ENCODE measurements at regions not wholly inside any gene's neighbourhood (a gene's known extent, or its start where the extent isn't known, plus 50 kb on each side); places are given as distances from the start of the nearest gene placed in this dataset.

DNA sequence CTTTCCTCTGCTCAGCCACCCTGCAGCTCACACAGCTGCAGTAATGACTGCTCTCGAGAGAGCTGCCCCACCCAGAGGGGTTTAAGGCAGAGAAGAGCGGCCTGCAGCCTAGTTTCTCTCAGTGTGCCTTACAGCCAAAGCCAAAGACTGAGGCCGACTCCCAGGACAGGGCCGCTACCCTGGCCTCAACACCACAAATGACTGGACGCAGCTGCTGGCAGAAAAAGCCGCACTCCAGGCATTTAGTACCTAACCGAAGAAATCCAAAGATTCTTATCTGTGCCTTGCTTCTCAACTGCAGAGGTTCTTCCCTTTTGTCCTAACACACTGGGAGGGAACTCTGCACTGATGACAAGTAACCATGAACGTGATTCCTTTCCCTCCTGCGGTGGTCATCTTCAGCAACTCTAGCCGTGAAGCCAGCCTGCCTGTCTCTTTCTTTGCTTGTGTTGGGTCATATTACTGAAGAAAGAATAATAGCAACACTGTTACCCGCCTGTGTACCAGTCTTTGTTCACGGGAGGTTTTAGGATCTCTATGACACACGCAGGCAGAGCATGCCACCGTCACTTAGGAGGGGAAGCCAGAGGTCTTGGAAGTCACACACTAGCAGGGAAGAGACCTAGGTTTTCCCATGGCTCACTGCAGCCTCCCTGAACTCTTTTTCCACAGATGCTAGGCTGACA lies 202.7 kb downstream of the RHOU start:
- H3K4me1 ChIP-seq (ENCODE audit: control insufficient read depth, insufficient read depth, low read length), result no peaks in the 10 kb centered on the region
- no peaks in the 10 kb centered on the region for H3K36me3 ChIP-seq (ENCODE audit: control insufficient read depth, insufficient read depth, low read length)
- CTCF ChIA-PET, result no interaction called here
- in situ Hi-C loops (cut with HindIII; ENCODE audit: low pct_unique_long_range_greater_than_20kb, low sequenced_read_pairs) (no loop called here), intact Hi-C loops (cut with micrococcal nuclease; ENCODE audit: unreplicated experiment) (no loop called here)
- TF ChIP-seq, protein P1, sequence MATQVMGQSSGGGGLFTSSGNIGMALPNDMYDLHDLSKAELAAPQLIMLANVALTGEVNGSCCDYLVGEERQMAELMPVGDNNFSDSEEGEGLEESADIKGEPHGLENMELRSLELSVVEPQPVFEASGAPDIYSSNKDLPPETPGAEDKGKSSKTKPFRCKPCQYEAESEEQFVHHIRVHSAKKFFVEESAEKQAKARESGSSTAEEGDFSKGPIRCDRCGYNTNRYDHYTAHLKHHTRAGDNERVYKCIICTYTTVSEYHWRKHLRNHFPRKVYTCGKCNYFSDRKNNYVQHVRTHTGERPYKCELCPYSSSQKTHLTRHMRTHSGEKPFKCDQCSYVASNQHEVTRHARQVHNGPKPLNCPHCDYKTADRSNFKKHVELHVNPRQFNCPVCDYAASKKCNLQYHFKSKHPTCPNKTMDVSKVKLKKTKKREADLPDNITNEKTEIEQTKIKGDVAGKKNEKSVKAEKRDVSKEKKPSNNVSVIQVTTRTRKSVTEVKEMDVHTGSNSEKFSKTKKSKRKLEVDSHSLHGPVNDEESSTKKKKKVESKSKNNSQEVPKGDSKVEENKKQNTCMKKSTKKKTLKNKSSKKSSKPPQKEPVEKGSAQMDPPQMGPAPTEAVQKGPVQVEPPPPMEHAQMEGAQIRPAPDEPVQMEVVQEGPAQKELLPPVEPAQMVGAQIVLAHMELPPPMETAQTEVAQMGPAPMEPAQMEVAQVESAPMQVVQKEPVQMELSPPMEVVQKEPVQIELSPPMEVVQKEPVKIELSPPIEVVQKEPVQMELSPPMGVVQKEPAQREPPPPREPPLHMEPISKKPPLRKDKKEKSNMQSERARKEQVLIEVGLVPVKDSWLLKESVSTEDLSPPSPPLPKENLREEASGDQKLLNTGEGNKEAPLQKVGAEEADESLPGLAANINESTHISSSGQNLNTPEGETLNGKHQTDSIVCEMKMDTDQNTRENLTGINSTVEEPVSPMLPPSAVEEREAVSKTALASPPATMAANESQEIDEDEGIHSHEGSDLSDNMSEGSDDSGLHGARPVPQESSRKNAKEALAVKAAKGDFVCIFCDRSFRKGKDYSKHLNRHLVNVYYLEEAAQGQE (IDR thresholded peaks at IDR 0.05; ENCODE audit: insufficient read depth in 1 of 2, low read depth in 2 of 2, low read length in 1 of 2), result no peak
- TF ChIP-seq, protein P2, sequence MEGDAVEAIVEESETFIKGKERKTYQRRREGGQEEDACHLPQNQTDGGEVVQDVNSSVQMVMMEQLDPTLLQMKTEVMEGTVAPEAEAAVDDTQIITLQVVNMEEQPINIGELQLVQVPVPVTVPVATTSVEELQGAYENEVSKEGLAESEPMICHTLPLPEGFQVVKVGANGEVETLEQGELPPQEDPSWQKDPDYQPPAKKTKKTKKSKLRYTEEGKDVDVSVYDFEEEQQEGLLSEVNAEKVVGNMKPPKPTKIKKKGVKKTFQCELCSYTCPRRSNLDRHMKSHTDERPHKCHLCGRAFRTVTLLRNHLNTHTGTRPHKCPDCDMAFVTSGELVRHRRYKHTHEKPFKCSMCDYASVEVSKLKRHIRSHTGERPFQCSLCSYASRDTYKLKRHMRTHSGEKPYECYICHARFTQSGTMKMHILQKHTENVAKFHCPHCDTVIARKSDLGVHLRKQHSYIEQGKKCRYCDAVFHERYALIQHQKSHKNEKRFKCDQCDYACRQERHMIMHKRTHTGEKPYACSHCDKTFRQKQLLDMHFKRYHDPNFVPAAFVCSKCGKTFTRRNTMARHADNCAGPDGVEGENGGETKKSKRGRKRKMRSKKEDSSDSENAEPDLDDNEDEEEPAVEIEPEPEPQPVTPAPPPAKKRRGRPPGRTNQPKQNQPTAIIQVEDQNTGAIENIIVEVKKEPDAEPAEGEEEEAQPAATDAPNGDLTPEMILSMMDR (IDR thresholded peaks at IDR 0.05), result no peak
- TF ChIP-seq POLR2AphosphoS5 (IDR thresholded peaks at IDR 0.05; ENCODE audit: low read depth, low read length) (no peak), SIN3A (IDR thresholded peaks at IDR 0.05; ENCODE audit: borderline replicate concordance, insufficient read depth, low read depth, low read length) (no peak), TCF7L2 (IDR thresholded peaks at IDR 0.05; ENCODE audit: low read depth, low read length) (no peak)
- H3K27ac ChIP-seq (ENCODE audit: low read length), result no peak overlapping the region
- H3K4me3 ChIP-seq (ENCODE audit: low read depth in 2 of 2, low read length in 2 of 2), result no peak overlapping the region
- DNase-seq (ENCODE audit: low read depth, low spot score), result no peak
- no peaks in the 10 kb centered on the region for H3K9me3 ChIP-seq (ENCODE audit: control insufficient read depth, insufficient read depth, low read depth, low read length)
- no TSS peak for BruUV-seq (replicated peaks)
- peak; percentile 36; the same call in 1 of the 2 replicates for ATAC-seq
- H3K27me3 ChIP-seq (ENCODE audit: control insufficient read depth, insufficient read depth, low read length), result no peaks in the 10 kb centered on the region
- POLR2A ChIA-PET, result no interaction called here

DNA sequence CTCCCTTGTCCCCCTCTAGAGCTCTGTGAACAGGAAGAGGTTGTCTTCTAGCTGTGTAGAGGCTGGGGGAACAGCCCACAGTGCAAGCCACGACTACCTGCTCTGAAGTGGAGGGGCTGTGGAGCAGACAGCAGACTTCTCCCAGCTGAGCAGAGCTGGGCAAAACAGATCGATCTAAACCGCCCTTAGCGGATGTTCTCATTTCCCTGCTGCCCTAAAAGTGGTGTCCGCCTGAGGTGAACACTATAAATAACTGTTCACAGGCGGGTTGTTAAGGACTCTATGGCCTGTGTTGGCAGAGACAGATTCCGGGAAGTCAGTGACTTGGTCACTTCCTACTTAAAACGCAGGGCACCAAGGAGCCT lies 203.2 kb downstream of the RHOU start:
- Histone ChIP-seq H3K9me3 (ENCODE audit: control insufficient read depth, insufficient read depth, low read depth, low read length) (no peaks in the 10 kb centered on the region), H3K4me3 (ENCODE audit: low read depth in 2 of 2, low read length in 2 of 2) (no peak overlapping the region), H3K4me1 (ENCODE audit: control insufficient read depth, insufficient read depth, low read length) (no peaks in the 10 kb centered on the region), H3K27ac (ENCODE audit: low read length) (no peak overlapping the region), H3K36me3 (ENCODE audit: control insufficient read depth, insufficient read depth, low read length) (no peaks in the 10 kb centered on the region), H3K27me3 (ENCODE audit: control insufficient read depth, insufficient read depth, low read length) (no peaks in the 10 kb centered on the region)
- intact Hi-C loops (cut with micrococcal nuclease; ENCODE audit: unreplicated experiment), result no loop called here
- no TSS peak for BruUV-seq (replicated peaks)
- ATAC-seq, result no peak; the same call in 1 of the 2 replicates
- no peak for DNase-seq (ENCODE audit: low read depth, low spot score)
- TF ChIP-seq, protein P2 (IDR thresholded peaks at IDR 0.05), result no peak
- TF ChIP-seq SIN3A (IDR thresholded peaks at IDR 0.05; ENCODE audit: borderline replicate concordance, insufficient read depth, low read depth, low read length), result no peak
- no peak for TF ChIP-seq POLR2AphosphoS5 (IDR thresholded peaks at IDR 0.05; ENCODE audit: low read depth, low read length)
- TF ChIP-seq, protein P1 (IDR thresholded peaks at IDR 0.05; ENCODE audit: insufficient read depth in 1 of 2, low read depth in 2 of 2, low read length in 1 of 2), result no peak
- ChIA-PET POLR2A (no interaction called here), CTCF (no interaction called here)
- in situ Hi-C loops (cut with HindIII; ENCODE audit: low pct_unique_long_range_greater_than_20kb, low sequenced_read_pairs), result no loop called here

All from Panc1 (cell line).